K562 (cell line): ENCODE measurements at regions not wholly inside any gene's neighbourhood (a gene's known extent, or its start where the extent isn't known, plus 50 kb on each side); places are given as distances from the start of the nearest gene placed in this dataset.
"Not testable (repeated sequence)": the region's sequence is repeated elsewhere in the genome, so short reads cannot be mapped to it uniquely, and the experiment has no call there.

Experiments
- ATAC-seq: fragments of 200-7000 bp; cut with Tn5 transposase; 3 replicates; pipeline ENCODE4 v1.9.1; 2020; ENCODE audit warnings: moderate library complexity
- BruUV-seq: library from RNA; stranded (reverse); fragments of 400-500 nt; replicated peaks from 2 replicates; lab custom pipeline; 2021; lab: Mats Ljungman, UMichigan
- CTCF ChIA-PET: fragments of 300-600 bp; formaldehyde crosslinking; extraction: SDS; loops from one replicate; lab custom pipeline; 2021; ENCODE audit warnings: low intra/inter-chr PET ratio; lab: Yijun Ruan, JAX
- POLR2A ChIA-PET: fragments of 300-600, 350-650 bp; sonication (Branson Sonifier 250); formaldehyde crosslinking; extraction: SDS; loops from one replicate; lab custom pipeline; 2021; ENCODE audit warnings: antibody characterized with exemption, inconsistent platforms; lab: Yijun Ruan, JAX
- DNase-seq, 4 experiments: peaks; one replicate each; pipeline versions ENCODE4 v3.0.0 to v3.0.0-alpha.2; 2011 to 2018; ENCODE audit warnings: low spot score in 3 of 4, mixed read lengths in 3 of 4; ENCODE audit errors: extremely low read depth in 1 of 4
- FAIRE-seq: peaks from 2 replicates; lab custom pipeline; 2011; peaks lifted over from hg19 to GRCh38; lab: Jason Lieb, UNC
- H2AFZ ChIP-seq: 2 replicates; pipeline ENCODE4 v1.6.0; 2011; ENCODE audit warnings: low read depth, low read length, control low read depth, inconsistent platforms
- H3K27ac ChIP-seq: fragments of 200-600 bp; 3 replicates; pipeline ENCODE4 v1.8.0; 2011; ENCODE audit warnings: low read depth, mild to moderate bottlenecking, control low read depth, inconsistent platforms, low read length, moderate library complexity, mixed read lengths; ENCODE audit errors: extremely low read depth
- H3K27me3 ChIP-seq, 2 experiments: fragments of 300-600 bp in 1 of 2; 2 replicates in 1 of 2; 3 replicates in 1 of 2; pipeline versions ENCODE4 v1.6.0 to v1.8.0; 2011; ENCODE audit warnings: inconsistent platforms in 2 of 2, low read length in 2 of 2, mild to moderate bottlenecking in 1 of 2, mixed read lengths in 1 of 2, moderate library complexity in 1 of 2; ENCODE audit not compliant: control insufficient read depth in 2 of 2, insufficient read depth in 2 of 2
- H3K36me3 ChIP-seq: fragments of 300-600 bp; 3 replicates; pipeline ENCODE4 v1.8.0; 2011; ENCODE audit warnings: mild to moderate bottlenecking, low read length, inconsistent platforms; ENCODE audit not compliant: control insufficient read depth, insufficient read depth
- H3K4me1 ChIP-seq, 2 experiments: fragments of 200-600 bp in 1 of 2; replicated peaks in 1 of 2; 2 replicates in 1 of 2; 3 replicates in 1 of 2; pipeline versions ENCODE4 v1.5.1 to v1.8.0; 2011; ENCODE audit warnings: inconsistent platforms in 2 of 2, low read length in 2 of 2, mild to moderate bottlenecking in 1 of 2, mixed read lengths in 1 of 2, moderate library complexity in 1 of 2; ENCODE audit not compliant: control insufficient read depth in 2 of 2, insufficient read depth in 2 of 2
- H3K4me2 ChIP-seq: 2 replicates; pipeline ENCODE4 v1.6.1; 2011; ENCODE audit warnings: low read length, control low read depth, inconsistent platforms, mixed read lengths; ENCODE audit not compliant: insufficient read depth
- H3K4me3 ChIP-seq: fragments of 200-600 bp; sonication (generic), shearing (Covaris generic); 2 replicates; pipeline ENCODE4 v1.5.1; 2016; ENCODE audit warnings: control low read depth, inconsistent platforms
- H3K79me2 ChIP-seq: fragments of 200-600 bp; 3 replicates; pipeline ENCODE4 v1.8.0; 2011; ENCODE audit warnings: low read length, inconsistent platforms; ENCODE audit not compliant: control insufficient read depth, insufficient read depth
- H3K9ac ChIP-seq, 2 experiments: 2 replicates each; pipeline versions ENCODE4 v1.6.0 to v1.6.1; 2011; ENCODE audit warnings: low read depth in 2 of 2, low read length in 2 of 2, control low read depth in 1 of 2, inconsistent platforms in 1 of 2, mild to moderate bottlenecking in 1 of 2, mixed read lengths in 1 of 2; ENCODE audit not compliant: insufficient read depth in 1 of 2
- H3K9me1 ChIP-seq: one replicate; pipeline ENCODE4 v1.6.0; 2011; ENCODE audit warnings: inconsistent platforms, mild to moderate bottlenecking, low read length, moderate library complexity; ENCODE audit not compliant: control insufficient read depth, insufficient read depth
- H3K9me3 ChIP-seq: replicated peaks from 2 replicates; pipeline ENCODE4 v1.5.1; 2011; ENCODE audit warnings: low read depth, low read length, inconsistent platforms; ENCODE audit not compliant: control insufficient read depth, insufficient read depth
- H4K20me1 ChIP-seq: replicated peaks from 2 replicates; pipeline ENCODE4 v1.6.1; 2011; ENCODE audit warnings: low read length, inconsistent platforms, mixed read lengths; ENCODE audit not compliant: control insufficient read depth, insufficient read depth
- POLR2H ChIP-seq: IDR thresholded peaks from 2 replicates; pipeline ENCODE4 v1.6.1; 2016; ENCODE audit warnings: missing genetic modification characterization, low read depth, mild to moderate bottlenecking, control low read depth, missing compliant biosample characterization, moderate library complexity
- RNF219 ChIP-seq: fragments of 250-450 bp; sonication (Bioruptor Pico); IDR thresholded peaks from 2 replicates; pipeline ENCODE4 v1.5.0; 2022; ENCODE audit warnings: mild to moderate bottlenecking
- WGBS: fragments of 100-300 bp; shearing (Covaris generic); methylation state at CpG from one replicate; pipeline ENCODE4 v1.1.6; 2016; ENCODE audit warnings: low coverage, mixed read lengths; ENCODE audit not compliant: insufficient coverage; ENCODE audit errors: missing lambda C conversion rate; 5-methylcytosine and 5-hydroxymethylcytosine counted together
- in situ Hi-C: fragments of 300-500 bp; cut with MboI; formaldehyde crosslinking; loops from 4 replicates; pipeline ENCODE4 v1.15.0; 2018; ENCODE audit warnings: inconsistent platforms, mixed read lengths
- intact Hi-C: fragments of 100-400 bp; cut with micrococcal nuclease; formaldehyde crosslinking; loops from 2 replicates; pipeline ENCODE4 v1.14.2; 2022

GRCh38 chr5:25970906-25971489 is 1067.4 kb downstream of the CDH9 start (continued):
- TF ChIP-seq POLR2H (no peak), RNF219 (CRISPR knock-in tag) (no peak)

GRCh38 chr5:25969042-25969441 is 1069.3 kb downstream of the CDH9 start:
- FAIRE-seq, BruUV-seq, POLR2A ChIA-PET, H4K20me1 ChIP-seq, H3K27ac ChIP-seq, H3K9ac ChIP-seq, H3K4me1 ChIP-seq, DNase-seq, H3K27me3 ChIP-seq, ATAC-seq, in situ Hi-C loops, H3K9me1 ChIP-seq, H3K4me2 ChIP-seq, H3K79me2 ChIP-seq, H3K4me3 ChIP-seq, CTCF ChIA-PET, H3K9me3 ChIP-seq, H3K36me3 ChIP-seq, intact Hi-C loops, H2AFZ ChIP-seq: not testable (repeated sequence)
- 4% methylated on average over 2 of the region's 2 CpGs for WGBS
